ENCODE measurements at regions not wholly inside any gene's neighbourhood (a gene's known extent, or its start where the extent isn't known, plus 50 kb on each side); places are given as distances from the start of the nearest gene placed in this dataset.

DNA sequence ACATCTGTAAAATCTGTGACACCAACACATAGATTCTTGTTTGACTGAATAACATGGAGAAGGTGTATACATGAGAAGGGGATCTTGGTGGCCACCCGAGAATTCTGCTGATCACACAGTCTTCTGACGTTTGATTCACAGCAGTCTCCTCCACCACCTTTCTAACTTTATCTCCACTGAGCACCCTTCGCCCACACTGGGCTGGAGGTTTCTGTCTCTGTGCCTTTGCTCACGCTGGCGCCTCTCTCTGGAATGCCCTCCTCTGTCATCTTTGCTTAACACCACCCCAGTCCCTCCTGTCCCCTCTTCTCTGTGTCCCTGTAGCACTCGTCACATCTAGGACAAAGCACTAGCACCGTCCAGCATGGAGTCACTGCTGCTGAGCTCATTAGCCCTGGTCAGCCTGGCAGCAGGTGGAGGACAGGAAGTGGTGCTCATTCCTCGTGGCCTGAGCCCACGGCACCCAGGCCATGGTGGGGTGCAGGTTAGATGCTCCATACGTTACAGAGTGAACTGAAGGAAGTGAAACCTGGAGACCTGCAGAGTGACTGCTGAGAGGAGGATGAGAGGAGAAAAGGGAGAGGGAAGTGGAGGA, 384.6 kb downstream of the UQCRFS1 start:
- ChIA-PET POLR2A (no interaction called here), CTCF (no interaction called here)
- TF ChIP-seq, protein P1, sequence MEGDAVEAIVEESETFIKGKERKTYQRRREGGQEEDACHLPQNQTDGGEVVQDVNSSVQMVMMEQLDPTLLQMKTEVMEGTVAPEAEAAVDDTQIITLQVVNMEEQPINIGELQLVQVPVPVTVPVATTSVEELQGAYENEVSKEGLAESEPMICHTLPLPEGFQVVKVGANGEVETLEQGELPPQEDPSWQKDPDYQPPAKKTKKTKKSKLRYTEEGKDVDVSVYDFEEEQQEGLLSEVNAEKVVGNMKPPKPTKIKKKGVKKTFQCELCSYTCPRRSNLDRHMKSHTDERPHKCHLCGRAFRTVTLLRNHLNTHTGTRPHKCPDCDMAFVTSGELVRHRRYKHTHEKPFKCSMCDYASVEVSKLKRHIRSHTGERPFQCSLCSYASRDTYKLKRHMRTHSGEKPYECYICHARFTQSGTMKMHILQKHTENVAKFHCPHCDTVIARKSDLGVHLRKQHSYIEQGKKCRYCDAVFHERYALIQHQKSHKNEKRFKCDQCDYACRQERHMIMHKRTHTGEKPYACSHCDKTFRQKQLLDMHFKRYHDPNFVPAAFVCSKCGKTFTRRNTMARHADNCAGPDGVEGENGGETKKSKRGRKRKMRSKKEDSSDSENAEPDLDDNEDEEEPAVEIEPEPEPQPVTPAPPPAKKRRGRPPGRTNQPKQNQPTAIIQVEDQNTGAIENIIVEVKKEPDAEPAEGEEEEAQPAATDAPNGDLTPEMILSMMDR (IDR thresholded peaks at IDR 0.05; ENCODE audit: control extremely low read depth, extremely low read depth, low read depth, missing control alignments) = no peak
- no peak for DNase-seq (ENCODE audit: extremely low spot score)

GRCh38 chr19:28827382-28827781, 385.6 kb downstream of the UQCRFS1 start:
- TF ChIP-seq, protein P1 (IDR thresholded peaks at IDR 0.05; ENCODE audit: control extremely low read depth, extremely low read depth, low read depth, missing control alignments) = no peak
- ChIA-PET CTCF (no interaction called here), POLR2A (no interaction called here)
- DNase-seq (ENCODE audit: extremely low spot score) = no peak

DNA sequence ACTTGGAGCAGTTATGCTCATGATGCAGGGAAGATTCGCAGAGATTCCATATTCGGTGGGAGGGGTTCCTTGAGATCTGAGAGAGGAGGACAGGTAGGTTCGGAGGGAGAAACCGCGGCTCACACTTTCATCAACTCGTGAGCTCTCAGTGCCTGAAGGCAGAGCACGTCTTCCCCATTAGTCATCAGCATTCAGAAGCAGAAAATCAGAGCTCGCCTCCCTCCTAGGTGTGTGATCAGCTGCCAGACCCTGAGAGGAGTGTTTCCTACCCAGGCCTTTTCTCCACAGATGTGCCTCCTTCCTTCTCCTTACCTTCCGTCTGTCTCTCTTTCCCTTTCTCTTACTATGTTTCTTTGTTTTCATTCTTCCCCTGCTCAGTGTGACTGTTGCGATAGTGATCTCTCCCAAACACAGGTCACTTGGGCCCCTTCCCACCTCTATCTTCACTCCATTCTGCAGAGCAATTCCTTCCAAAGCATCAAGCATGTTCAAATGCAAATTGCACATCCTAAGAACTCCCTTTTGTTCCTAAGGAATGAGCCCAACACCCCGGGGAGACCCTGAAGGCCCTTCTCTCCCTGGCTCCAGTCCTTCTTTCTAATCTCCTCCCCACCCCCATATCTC, 389.5 kb downstream of the UQCRFS1 start:
- ChIA-PET POLR2A (no interaction called here), CTCF (no interaction called here)
- DNase-seq (ENCODE audit: extremely low spot score) = no peak
- TF ChIP-seq, protein P1 (IDR thresholded peaks at IDR 0.05; ENCODE audit: control extremely low read depth, extremely low read depth, low read depth, missing control alignments) = no peak

DNA sequence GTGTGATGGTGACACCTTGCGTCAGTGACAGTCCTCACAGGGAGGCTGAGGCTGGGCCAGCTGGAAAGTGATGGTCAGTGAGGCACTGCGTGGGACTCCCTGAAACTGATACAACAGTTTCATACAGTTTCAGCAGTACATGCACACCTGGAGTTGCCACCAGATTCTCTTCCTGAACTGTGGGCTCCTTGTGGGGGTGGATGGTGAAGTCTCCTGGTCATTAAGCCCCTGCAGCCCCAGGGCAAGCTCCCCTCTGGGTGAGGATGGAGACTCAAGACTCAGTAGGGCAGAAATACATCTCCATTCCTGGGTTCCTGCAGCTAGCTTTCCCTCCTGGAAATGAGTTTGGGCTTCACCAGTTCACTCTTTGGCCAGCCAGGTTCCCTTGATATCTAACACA, 392.7 kb downstream of the UQCRFS1 start:
- no peak for DNase-seq (ENCODE audit: extremely low spot score)
- ChIA-PET CTCF (no interaction called here), POLR2A (no interaction called here)
- TF ChIP-seq, protein P1 (IDR thresholded peaks at IDR 0.05; ENCODE audit: control extremely low read depth, extremely low read depth, low read depth, missing control alignments) = no peak

- TF ChIP-seq, protein P1 (IDR thresholded peaks at IDR 0.05; ENCODE audit: control extremely low read depth, extremely low read depth, low read depth, missing control alignments) = no peak
- no peak for DNase-seq (ENCODE audit: extremely low spot score)
- CTCF ChIA-PET = no interaction called here
- POLR2A ChIA-PET = no interaction called here
Observed at GRCh38 chr19:28815257-28815656, 397.7 kb downstream of the UQCRFS1 start.

GRCh38 chr19:28794301-28794700, 418.6 kb downstream of the UQCRFS1 start:
- CTCF ChIA-PET = no interaction called here
- TF ChIP-seq, protein P1 (IDR thresholded peaks at IDR 0.05; ENCODE audit: control extremely low read depth, extremely low read depth, low read depth, missing control alignments) = no peak
- no peak for DNase-seq (ENCODE audit: extremely low spot score)
- POLR2A ChIA-PET = no interaction called here
